H9 (cell line): ENCODE measurements at regions not wholly inside any gene's neighbourhood (a gene's known extent, or its start where the extent isn't known, plus 50 kb on each side); places are given as distances from the start of the nearest gene placed in this dataset.

Experiments
- DNase-seq: peaks from one replicate; pipeline ENCODE4 v3.0.0-alpha.2; 2017
- H2AFZ ChIP-seq: one replicate; pipeline ENCODE4 v1.6.1; 2013; ENCODE audit warnings: mild to moderate bottlenecking, low read length, control low read depth, moderate library complexity
- H2AK5ac ChIP-seq: 2 replicates; pipeline ENCODE4 v1.6.1; 2013; ENCODE audit warnings: low read length, control low read depth, mixed read lengths; ENCODE audit not compliant: insufficient read length
- H2BK120ac ChIP-seq: one replicate; pipeline ENCODE4 v1.6.1; 2013; ENCODE audit warnings: low read depth, mild to moderate bottlenecking, low read length, control low read depth, inconsistent platforms; ENCODE audit not compliant: poor library complexity, severe bottlenecking
- H2BK12ac ChIP-seq: 2 replicates; pipeline ENCODE4 v1.6.1; 2013; ENCODE audit warnings: low read length, control low read depth, mixed read lengths, low read depth; ENCODE audit not compliant: insufficient read length
- H2BK15ac ChIP-seq: 2 replicates; pipeline ENCODE4 v1.6.1; 2013; ENCODE audit warnings: low read depth, low read length, control low read depth
- H2BK20ac ChIP-seq: one replicate; pipeline ENCODE4 v1.6.1; 2013; ENCODE audit warnings: low read depth, mild to moderate bottlenecking, low read length, control low read depth, inconsistent platforms; ENCODE audit not compliant: poor library complexity, severe bottlenecking
- H2BK5ac ChIP-seq: 2 replicates; pipeline ENCODE4 v1.6.1; 2013; ENCODE audit warnings: low read length, control low read depth, mixed read lengths; ENCODE audit not compliant: insufficient read length
- H3K14ac ChIP-seq: 2 replicates; pipeline ENCODE4 v1.6.1; 2013; ENCODE audit warnings: low read length, control low read depth; ENCODE audit not compliant: insufficient read depth
- H3K18ac ChIP-seq: 2 replicates; pipeline ENCODE4 v1.6.1; 2013; ENCODE audit warnings: low read depth, mild to moderate bottlenecking, mixed read lengths, low read length, control low read depth; ENCODE audit not compliant: insufficient read length
- H3K23ac ChIP-seq: 2 replicates; pipeline ENCODE4 v1.6.1; 2013; ENCODE audit warnings: low read length, control low read depth, mixed read lengths, low read depth; ENCODE audit not compliant: insufficient read length
- H3K23me2 ChIP-seq: 2 replicates; pipeline ENCODE4 v1.6.1; 2013; ENCODE audit warnings: low read depth, mild to moderate bottlenecking, mixed read lengths, low read length, control low read depth; ENCODE audit not compliant: insufficient read length, poor library complexity, severe bottlenecking
- H3K27ac ChIP-seq: 2 replicates; pipeline ENCODE4 v1.5.1; 2013; ENCODE audit warnings: low read length, control low read depth, mixed read lengths, low read depth; ENCODE audit not compliant: insufficient read length
- H3K27me3 ChIP-seq: 2 replicates; pipeline ENCODE4 v1.6.1; 2013; ENCODE audit warnings: low read length, control low read depth, inconsistent platforms; ENCODE audit not compliant: insufficient read depth
- H3K4ac ChIP-seq: 2 replicates; pipeline ENCODE4 v1.6.1; 2013; ENCODE audit warnings: low read depth, mild to moderate bottlenecking, control low read depth, inconsistent platforms, low read length, moderate library complexity
- H3K4me1 ChIP-seq: 2 replicates; pipeline ENCODE4 v1.6.1; 2013; ENCODE audit warnings: low read length, control low read depth, inconsistent platforms; ENCODE audit not compliant: insufficient read depth
- H3K4me2 ChIP-seq: 2 replicates; pipeline ENCODE4 v1.6.1; 2013; ENCODE audit warnings: low read length, control low read depth, mixed read lengths; ENCODE audit not compliant: insufficient read length, insufficient read depth
- H3K56ac ChIP-seq: 2 replicates; pipeline ENCODE4 v1.6.1; 2013; ENCODE audit warnings: low read depth, mild to moderate bottlenecking, mixed read lengths, low read length, control low read depth; ENCODE audit not compliant: insufficient read length
- H3K79me1 ChIP-seq: 2 replicates; pipeline ENCODE4 v1.6.1; 2013; ENCODE audit warnings: low read depth, mild to moderate bottlenecking, moderate library complexity, low read length, control low read depth, inconsistent platforms; ENCODE audit not compliant: insufficient read depth, poor library complexity, severe bottlenecking
- H3K79me2 ChIP-seq: 2 replicates; pipeline ENCODE4 v1.6.1; 2013; ENCODE audit warnings: low read length, control low read depth, inconsistent platforms; ENCODE audit not compliant: insufficient read depth
- H3K9ac ChIP-seq: 2 replicates; pipeline ENCODE4 v1.6.1; 2013; ENCODE audit warnings: low read length, control low read depth, mixed read lengths; ENCODE audit not compliant: insufficient read length; ENCODE audit errors: extremely low read depth
- H3K9me3 ChIP-seq: one replicate; pipeline ENCODE4 v1.6.1; 2013; ENCODE audit warnings: low read depth, low read length, inconsistent platforms; ENCODE audit not compliant: control insufficient read depth
- H3T11ph ChIP-seq: one replicate; pipeline ENCODE4 v1.6.1; 2013; ENCODE audit warnings: mild to moderate bottlenecking, low read length, control low read depth, inconsistent platforms
- H4K20me1 ChIP-seq: one replicate; pipeline ENCODE4 v1.6.1; 2013; ENCODE audit not compliant: control insufficient read depth, insufficient read length, insufficient read depth
- H4K5ac ChIP-seq: 2 replicates; pipeline ENCODE4 v1.6.1; 2013; ENCODE audit warnings: low read depth, mild to moderate bottlenecking, mixed read lengths, low read length, control low read depth; ENCODE audit not compliant: insufficient read length
- H4K8ac ChIP-seq: replicated peaks from 2 replicates; pipeline ENCODE4 v1.6.1; 2013; ENCODE audit warnings: low read length, control low read depth, mixed read lengths, low read depth; ENCODE audit not compliant: insufficient read length
- H4K91ac ChIP-seq: 2 replicates; pipeline ENCODE4 v1.6.1; 2013; ENCODE audit warnings: low read depth, mild to moderate bottlenecking, moderate library complexity, mixed read lengths, low read length, control low read depth; ENCODE audit not compliant: insufficient read length
- H3K27ac Mint-ChIP-seq, 3 experiments: 2 replicates in 2 of 3; 3 replicates in 1 of 3; pipeline ENCODE4 v1.8.0; 2020 to 2021; ENCODE audit warnings: mixed read lengths in 3 of 3, mild to moderate bottlenecking in 1 of 3, moderate library complexity in 1 of 3
- H3K27me3 Mint-ChIP-seq: 2 replicates; pipeline ENCODE4 v1.8.0; 2021; ENCODE audit warnings: low read depth, mild to moderate bottlenecking, moderate library complexity, mixed read lengths
- H3K36me3 Mint-ChIP-seq, 3 experiments: 2 replicates in 2 of 3; 3 replicates in 1 of 3; pipeline ENCODE4 v1.8.0; 2020 to 2021; ENCODE audit warnings: low read depth in 3 of 3, mixed read lengths in 3 of 3; ENCODE audit not compliant: insufficient read depth in 1 of 3
- H3K4me1 Mint-ChIP-seq, 2 experiments: 2 replicates each; pipeline ENCODE4 v1.8.0; 2020; ENCODE audit warnings: mixed read lengths in 2 of 2
- H3K4me3 Mint-ChIP-seq, 2 experiments: 2 replicates in 1 of 2; 3 replicates in 1 of 2; pipeline ENCODE4 v1.8.0; 2020 to 2021; ENCODE audit warnings: mild to moderate bottlenecking in 2 of 2, mixed read lengths in 2 of 2, moderate library complexity in 1 of 2
- H3K9me3 Mint-ChIP-seq, 2 experiments: 2 replicates in 1 of 2; 3 replicates in 1 of 2; pipeline ENCODE4 v1.8.0; 2020; ENCODE audit warnings: mild to moderate bottlenecking in 2 of 2, mixed read lengths in 2 of 2, moderate library complexity in 1 of 2
- CTCF ChIP-seq: fragments of 200-600 bp; sonication (generic); conservative IDR thresholded peaks from 3 replicates; pipeline ENCODE4 v1.8.0; 2021; ENCODE audit warnings: antibody characterized with exemption, mild to moderate bottlenecking
- WGBS: extraction: QIAGEN DNeasy Blood & Tissue Kit; methylation state at CpG from one replicate; pipeline ENCODE4 v1.1.7; 2013; ENCODE audit warnings: missing lambda C conversion rate, low lambda C conversion rate, mixed read lengths; ENCODE audit not compliant: insufficient read length; ENCODE audit errors: extremely low coverage; 5-methylcytosine and 5-hydroxymethylcytosine counted together

- Histone ChIP-seq H3K18ac (no peak overlapping the region), H3K27me3 (no peaks in the 10 kb centered on the region), H4K5ac (no peak overlapping the region), H2BK15ac (no peak overlapping the region), H4K20me1 (no peaks in the 10 kb centered on the region), H3K4me1 (no peaks in the 10 kb centered on the region), H2AFZ (no peak overlapping the region), H3K23me2 (no peaks in the 10 kb centered on the region), H3K56ac (no peak overlapping the region), H3K4me2 (no peak overlapping the region), H3K9ac (no peak overlapping the region), H3K4ac (no peak overlapping the region), H3T11ph (no peak overlapping the region), H3K14ac (no peak overlapping the region), H3K23ac (no peak overlapping the region), H3K79me1 (no peaks in the 10 kb centered on the region), H2BK120ac (no peak overlapping the region), H4K91ac (no peak overlapping the region), H2BK20ac (no peak overlapping the region), H2AK5ac (no peak overlapping the region), H2BK5ac (no peak overlapping the region), H3K79me2 (no peaks in the 10 kb centered on the region), H3K27ac (no peak overlapping the region), H3K9me3 (no peaks in the 10 kb centered on the region), H4K8ac (no peak overlapping the region), H2BK12ac (no peak overlapping the region)
- TF ChIP-seq CTCF: no peak
- Mint-ChIP-seq H3K27me3 (no peaks in the 10 kb centered on the region), H3K36me3 (no peaks in the 10 kb centered on the region), H3K4me1 (no peaks in the 10 kb centered on the region), H3K4me3 (no peak overlapping the region), H3K27ac (no peak overlapping the region), H3K9me3 (no peaks in the 10 kb centered on the region)
- WGBS: no CpG with 5 or more reads among the region's 2 CpGs
- DNase-seq: no peak
These were observed 283.8 kb downstream of the USP25 start for GRCh38 chr21:16013570-16013969.
